ENCODE measurements at regions not wholly inside any gene's neighbourhood (a gene's known extent, or its start where the extent isn't known, plus 50 kb on each side); places are given as distances from the start of the nearest gene placed in this dataset.

DNA sequence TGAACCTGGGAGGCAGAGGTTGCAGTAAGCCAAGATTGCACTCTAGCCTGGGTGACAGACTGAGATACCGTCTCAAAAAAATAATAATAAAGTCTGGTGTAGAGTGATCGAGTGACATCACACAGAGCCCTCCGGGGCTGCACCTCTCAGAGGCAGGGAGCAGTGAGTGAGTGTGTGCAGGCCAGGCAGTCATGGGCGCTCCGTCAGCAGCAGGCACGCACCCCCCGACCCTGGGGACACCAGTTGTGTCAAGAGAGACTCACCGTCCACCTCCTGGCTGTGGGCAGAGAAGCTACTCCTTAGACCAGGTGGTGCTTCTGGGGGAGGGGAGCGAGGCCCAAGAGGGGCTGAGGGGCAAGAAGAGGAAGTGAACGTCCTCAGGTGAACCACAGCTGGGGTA is 91.8 kb downstream of the SIK1 start:
- TF ChIP-seq, protein P1, sequence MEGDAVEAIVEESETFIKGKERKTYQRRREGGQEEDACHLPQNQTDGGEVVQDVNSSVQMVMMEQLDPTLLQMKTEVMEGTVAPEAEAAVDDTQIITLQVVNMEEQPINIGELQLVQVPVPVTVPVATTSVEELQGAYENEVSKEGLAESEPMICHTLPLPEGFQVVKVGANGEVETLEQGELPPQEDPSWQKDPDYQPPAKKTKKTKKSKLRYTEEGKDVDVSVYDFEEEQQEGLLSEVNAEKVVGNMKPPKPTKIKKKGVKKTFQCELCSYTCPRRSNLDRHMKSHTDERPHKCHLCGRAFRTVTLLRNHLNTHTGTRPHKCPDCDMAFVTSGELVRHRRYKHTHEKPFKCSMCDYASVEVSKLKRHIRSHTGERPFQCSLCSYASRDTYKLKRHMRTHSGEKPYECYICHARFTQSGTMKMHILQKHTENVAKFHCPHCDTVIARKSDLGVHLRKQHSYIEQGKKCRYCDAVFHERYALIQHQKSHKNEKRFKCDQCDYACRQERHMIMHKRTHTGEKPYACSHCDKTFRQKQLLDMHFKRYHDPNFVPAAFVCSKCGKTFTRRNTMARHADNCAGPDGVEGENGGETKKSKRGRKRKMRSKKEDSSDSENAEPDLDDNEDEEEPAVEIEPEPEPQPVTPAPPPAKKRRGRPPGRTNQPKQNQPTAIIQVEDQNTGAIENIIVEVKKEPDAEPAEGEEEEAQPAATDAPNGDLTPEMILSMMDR (IDR thresholded peaks at IDR 0.05): no peak
- no peak for TF ChIP-seq EZH2 (IDR thresholded peaks at IDR 0.05)
